DMS53 treated with DMSO at 0.1 percent for 48 hours (cell line): ENCODE measurements at regions not wholly inside any gene's neighbourhood (a gene's known extent, or its start where the extent isn't known, plus 50 kb on each side); places are given as distances from the start of the nearest gene placed in this dataset.

Experiments used
- DNase-seq: peaks from one replicate; lab custom pipeline; 2025; ENCODE audit not compliant: unreplicated experiment; lab: John Stamatoyannopoulos, UW

- no peak for DNase-seq
Measured at GRCh38 chr1:81700728-81701470, 99.8 kb upstream of the ADGRL2 start.

- no peak for DNase-seq
Measured at GRCh38 chr1:81699234-81699633, 101.5 kb upstream of the ADGRL2 start.

GRCh38 chr1:81695741-81696140 is 105.0 kb upstream of the ADGRL2 start:
- no peak for DNase-seq

- no peak for DNase-seq
Measured at GRCh38 chr1:81693316-81693715, 107.4 kb upstream of the ADGRL2 start.

GRCh38 chr1:81690676-81691453 is 109.9 kb upstream of the ADGRL2 start:
- DNase-seq: no peak

- no peak for DNase-seq
Measured at GRCh38 chr1:81689531-81689941, 111.2 kb upstream of the ADGRL2 start.

GRCh38 chr1:81682490-81682889 is 118.2 kb upstream of the ADGRL2 start:
- DNase-seq: no peak

- peak; percentile 58 for DNase-seq
Measured at GRCh38 chr1:81681601-81682266, 119.0 kb upstream of the ADGRL2 start.

GRCh38 chr1:81681114-81681513 is 119.6 kb upstream of the ADGRL2 start:
- DNase-seq: no peak

GRCh38 chr1:81679942-81680341 is 120.8 kb upstream of the ADGRL2 start:
- DNase-seq: no peak

GRCh38 chr1:81678779-81679178 is 122.0 kb upstream of the ADGRL2 start:
- DNase-seq: no peak

GRCh38 chr1:81672766-81673165 is 128.0 kb upstream of the ADGRL2 start:
- no peak for DNase-seq

GRCh38 chr1:81671038-81671437 is 129.7 kb upstream of the ADGRL2 start:
- DNase-seq: no peak

GRCh38 chr1:81670286-81670685 is 130.4 kb upstream of the ADGRL2 start:
- no peak for DNase-seq

- DNase-seq: no peak
Measured at GRCh38 chr1:81666586-81666985, 134.1 kb upstream of the ADGRL2 start.

GRCh38 chr1:81664341-81664740 is 136.4 kb upstream of the ADGRL2 start:
- no peak for DNase-seq

GRCh38 chr1:81662913-81663526 is 137.7 kb upstream of the ADGRL2 start:
- DNase-seq: no peak

- DNase-seq: no peak
Measured at GRCh38 chr1:81660286-81660685, 140.4 kb upstream of the ADGRL2 start.

GRCh38 chr1:81654657-81655056 is 146.1 kb upstream of the ADGRL2 start:
- no peak for DNase-seq

- DNase-seq: no peak
Measured at GRCh38 chr1:81654147-81654546, 146.6 kb upstream of the ADGRL2 start.

GRCh38 chr1:81650776-81651175 is 150.0 kb upstream of the ADGRL2 start:
- DNase-seq: no peak
